Suprapubic skin (tissue), 4 donors: ENCODE measurements at regions not wholly inside any gene's neighbourhood (a gene's known extent, or its start where the extent isn't known, plus 50 kb on each side); places are given as distances from the start of the nearest gene placed in this dataset.
"Not testable (repeated sequence)": the region's sequence is repeated elsewhere in the genome, so short reads cannot be mapped to it uniquely, and the experiment has no call there.

ENCODE experiments used
- DNase-seq, 2 donors: peaks; one replicate each; pipeline ENCODE4 v3.0.0-alpha.2; 2019; ENCODE audit warnings: low spot score in 2 of 2
- H3K27ac ChIP-seq: fragments of 200-600 bp; sonication (generic); one replicate; pipeline ENCODE4 v1.5.1; 2019
- H3K27me3 ChIP-seq: fragments of 200-600 bp; sonication (generic); one replicate; pipeline ENCODE4 v1.5.1; 2019
- H3K36me3 ChIP-seq: fragments of 200-600 bp; sonication (generic); one replicate; pipeline ENCODE4 v1.5.1; 2019
- H3K4me1 ChIP-seq: fragments of 200-600 bp; sonication (generic); one replicate; pipeline ENCODE4 v1.5.1; 2019
- H3K4me3 ChIP-seq: fragments of 200-600 bp; sonication (generic); one replicate; pipeline ENCODE4 v1.5.1; 2019; ENCODE audit warnings: mild to moderate bottlenecking
- H3K9me3 ChIP-seq: fragments of 200-600 bp; sonication (generic); one replicate; pipeline ENCODE4 v1.5.1; 2019
- EP300 ChIP-seq: sonication (generic); formaldehyde crosslinking; IDR thresholded peaks from one replicate; pipeline ENCODE4 v1.6.1; 2017; ENCODE audit warnings: antibody characterized with exemption
- POLR2A ChIP-seq, 2 donors: fragments of 450-650 bp; IDR thresholded peaks; one replicate each; pipeline ENCODE4 v1.6.1; 2017; ENCODE audit warnings: antibody characterized with exemption in 2 of 2, mild to moderate bottlenecking in 2 of 2, moderate library complexity in 2 of 2
- POLR2AphosphoS5 ChIP-seq, 3 donors: sonication (generic); formaldehyde crosslinking; IDR thresholded peaks; one replicate each; pipeline ENCODE4 v1.6.1; 2017; ENCODE audit warnings: antibody characterized with exemption in 3 of 3
- WGBS: methylation state at CpG from one replicate; pipeline ENCODE4 v1.1.5; 2018; 5-methylcytosine and 5-hydroxymethylcytosine counted together
- TF ChIP-seq, protein P1 (sequence below), 2 donors: fragments of 200-600 bp in 1 of 2; fragments of 450-650 bp in 1 of 2; sonication (generic) in 1 of 2; IDR thresholded peaks; one replicate each; pipeline ENCODE4 v1.5.1; 2016 to 2019; ENCODE audit warnings: antibody characterized with exemption in 2 of 2, mild to moderate bottlenecking in 1 of 2, moderate library complexity in 1 of 2

DNA sequence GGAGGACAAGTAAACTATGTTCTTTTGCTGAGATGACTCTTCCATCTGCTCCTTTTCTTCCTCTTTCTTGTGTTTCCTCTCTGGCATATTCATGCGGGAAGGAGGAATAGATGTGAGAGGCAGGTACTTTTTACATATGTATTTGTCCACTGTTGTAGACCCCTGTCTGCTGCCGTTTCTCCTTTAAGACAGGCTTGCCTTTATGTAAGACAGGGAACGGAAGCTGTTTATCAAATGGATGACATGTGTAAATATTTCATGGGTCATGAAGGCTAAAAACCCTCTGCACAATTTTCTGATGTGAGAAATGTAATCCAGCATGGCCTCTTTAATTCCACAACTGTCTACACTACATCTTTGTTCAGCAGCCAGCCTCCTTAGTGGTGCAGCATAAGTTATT, 1525.5 kb upstream of the NUDT12 start:
- Histone ChIP-seq H3K9me3 (peaks cover 2% of the 10 kb centered on the region), H3K4me3 (no peak overlapping the region), H3K36me3 (no peaks in the 10 kb centered on the region), H3K27me3 (no peaks in the 10 kb centered on the region), H3K4me1 (no peaks in the 10 kb centered on the region), H3K27ac (no peak overlapping the region)
- no peak for TF ChIP-seq POLR2AphosphoS5 (IDR thresholded peaks at IDR 0.05)
- TF ChIP-seq EP300 = no peak
- TF ChIP-seq, protein P1, sequence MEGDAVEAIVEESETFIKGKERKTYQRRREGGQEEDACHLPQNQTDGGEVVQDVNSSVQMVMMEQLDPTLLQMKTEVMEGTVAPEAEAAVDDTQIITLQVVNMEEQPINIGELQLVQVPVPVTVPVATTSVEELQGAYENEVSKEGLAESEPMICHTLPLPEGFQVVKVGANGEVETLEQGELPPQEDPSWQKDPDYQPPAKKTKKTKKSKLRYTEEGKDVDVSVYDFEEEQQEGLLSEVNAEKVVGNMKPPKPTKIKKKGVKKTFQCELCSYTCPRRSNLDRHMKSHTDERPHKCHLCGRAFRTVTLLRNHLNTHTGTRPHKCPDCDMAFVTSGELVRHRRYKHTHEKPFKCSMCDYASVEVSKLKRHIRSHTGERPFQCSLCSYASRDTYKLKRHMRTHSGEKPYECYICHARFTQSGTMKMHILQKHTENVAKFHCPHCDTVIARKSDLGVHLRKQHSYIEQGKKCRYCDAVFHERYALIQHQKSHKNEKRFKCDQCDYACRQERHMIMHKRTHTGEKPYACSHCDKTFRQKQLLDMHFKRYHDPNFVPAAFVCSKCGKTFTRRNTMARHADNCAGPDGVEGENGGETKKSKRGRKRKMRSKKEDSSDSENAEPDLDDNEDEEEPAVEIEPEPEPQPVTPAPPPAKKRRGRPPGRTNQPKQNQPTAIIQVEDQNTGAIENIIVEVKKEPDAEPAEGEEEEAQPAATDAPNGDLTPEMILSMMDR (IDR thresholded peaks at IDR 0.05) = no peak
- no peak for TF ChIP-seq POLR2A (IDR thresholded peaks at IDR 0.05)
- DNase-seq = no peak
- 64% methylated on average over 3 of the region's 3 CpGs for WGBS

DNA sequence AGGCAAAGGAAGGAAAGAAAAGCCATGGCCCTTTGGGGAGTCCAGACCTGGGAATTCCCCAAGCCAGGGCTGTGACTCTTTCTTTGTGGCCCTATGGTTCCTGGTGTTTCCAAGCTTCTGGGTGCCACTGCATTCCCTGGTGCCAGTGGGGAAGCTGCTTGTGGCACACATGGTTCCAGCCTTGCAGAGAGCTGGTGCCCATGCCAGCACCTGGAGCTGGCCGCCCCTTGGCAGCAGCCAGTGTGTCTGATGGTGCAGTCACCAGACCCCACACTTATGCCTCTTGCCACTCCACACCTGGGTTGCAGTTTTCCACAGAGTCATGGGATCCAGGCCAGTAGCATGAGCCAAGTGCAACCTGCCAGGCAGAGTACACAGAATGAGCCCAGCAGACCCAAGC, 1495.3 kb upstream of the NUDT12 start:
- WGBS = no CpG with 5 or more reads among the region's 1 CpG
- peaks cover 4% of the 10 kb centered on the region for H3K9me3 ChIP-seq
- no peaks in the 10 kb centered on the region for H3K27me3 ChIP-seq
- H3K36me3 ChIP-seq = no peaks in the 10 kb centered on the region
- no peak for DNase-seq
- no peak overlapping the region for H3K4me3 ChIP-seq
- TF ChIP-seq POLR2AphosphoS5 (IDR thresholded peaks at IDR 0.05) (no peak), POLR2A (IDR thresholded peaks at IDR 0.05) (no peak), EP300 (no peak)
- TF ChIP-seq, protein P1 (IDR thresholded peaks at IDR 0.05) = no peak
- no peak overlapping the region for H3K27ac ChIP-seq
- H3K4me1 ChIP-seq = no peaks in the 10 kb centered on the region

DNA sequence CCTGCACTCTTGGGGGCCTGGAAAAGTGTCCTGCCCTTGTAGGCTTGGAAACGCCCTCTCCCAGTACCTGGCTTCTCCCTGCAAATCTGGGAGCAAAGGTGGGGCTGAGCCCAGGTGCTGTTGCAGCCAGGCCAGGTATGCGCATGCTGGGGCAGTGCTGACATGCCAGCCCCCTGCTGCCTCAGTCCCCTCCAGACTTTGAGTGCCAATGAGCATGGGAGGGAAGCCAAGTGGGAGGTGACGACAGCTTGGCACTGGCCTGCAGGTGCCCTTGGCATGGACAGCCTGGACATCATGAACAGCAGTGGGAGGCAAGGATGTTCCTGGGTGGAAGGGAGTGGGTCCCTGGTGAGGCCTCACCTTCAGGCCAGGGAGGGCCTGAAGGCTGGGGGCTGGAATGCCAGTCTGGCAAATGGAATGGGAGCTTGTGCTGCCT, 1494.4 kb upstream of the NUDT12 start:
- Histone ChIP-seq H3K36me3 (no peaks in the 10 kb centered on the region), H3K27ac (no peak overlapping the region), H3K4me1 (no peaks in the 10 kb centered on the region), H3K27me3 (no peaks in the 10 kb centered on the region), H3K4me3 (no peak overlapping the region), H3K9me3 (peaks cover 4% of the 10 kb centered on the region)
- no peak for TF ChIP-seq EP300
- WGBS = no CpG with 5 or more reads among the region's 3 CpGs
- no peak for DNase-seq

DNA sequence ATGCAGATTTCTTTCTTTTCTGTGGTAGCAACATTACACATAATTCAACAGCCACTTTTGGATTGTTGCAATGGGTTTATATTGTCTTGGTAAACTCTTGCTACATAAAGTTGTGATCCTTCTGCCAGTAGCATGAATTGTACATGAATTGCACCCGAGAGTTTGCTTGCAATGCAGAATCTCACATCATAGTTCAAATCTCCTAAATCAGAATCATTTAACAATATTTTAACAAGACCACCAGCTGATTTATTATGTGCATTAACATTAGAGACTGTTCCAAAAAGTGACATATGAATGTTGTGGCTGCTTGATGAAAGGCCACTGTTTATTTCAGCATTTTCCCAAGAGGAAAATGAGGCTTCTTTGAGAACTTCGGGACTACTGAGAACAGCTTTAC, 1491.8 kb upstream of the NUDT12 start:
- Histone ChIP-seq H3K27ac (no peak overlapping the region), H3K27me3 (no peaks in the 10 kb centered on the region), H3K9me3 (peaks cover 4% of the 10 kb centered on the region), H3K36me3 (no peaks in the 10 kb centered on the region), H3K4me1 (no peaks in the 10 kb centered on the region), H3K4me3 (no peak overlapping the region)
- WGBS = 51% methylated on average over 2 of the region's 2 CpGs
- TF ChIP-seq, protein P1 (IDR thresholded peaks at IDR 0.05) = no peak
- TF ChIP-seq POLR2A (IDR thresholded peaks at IDR 0.05) (no peak), POLR2AphosphoS5 (IDR thresholded peaks at IDR 0.05) (no peak), EP300 (no peak)
- no peak for DNase-seq

DNA sequence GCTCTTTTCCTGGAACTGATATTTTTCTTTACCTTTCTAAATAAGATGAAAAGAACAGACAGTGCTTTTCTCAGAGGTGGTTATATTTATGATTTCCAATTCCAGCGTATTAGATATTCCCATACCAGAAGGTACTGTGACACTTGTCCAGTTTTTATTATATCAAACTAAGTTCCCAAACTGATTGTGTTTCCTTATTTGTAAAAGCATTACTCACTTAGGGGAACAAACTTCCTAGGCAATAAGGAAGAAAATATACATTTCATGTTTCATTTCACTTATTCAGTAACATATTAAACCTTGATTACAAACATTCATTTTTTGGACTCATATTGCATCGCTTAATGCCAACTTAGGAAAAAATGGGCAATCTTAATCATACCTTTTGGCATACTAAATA, 1480.0 kb upstream of the NUDT12 start:
- H3K4me1 ChIP-seq = no peaks in the 10 kb centered on the region

DNA sequence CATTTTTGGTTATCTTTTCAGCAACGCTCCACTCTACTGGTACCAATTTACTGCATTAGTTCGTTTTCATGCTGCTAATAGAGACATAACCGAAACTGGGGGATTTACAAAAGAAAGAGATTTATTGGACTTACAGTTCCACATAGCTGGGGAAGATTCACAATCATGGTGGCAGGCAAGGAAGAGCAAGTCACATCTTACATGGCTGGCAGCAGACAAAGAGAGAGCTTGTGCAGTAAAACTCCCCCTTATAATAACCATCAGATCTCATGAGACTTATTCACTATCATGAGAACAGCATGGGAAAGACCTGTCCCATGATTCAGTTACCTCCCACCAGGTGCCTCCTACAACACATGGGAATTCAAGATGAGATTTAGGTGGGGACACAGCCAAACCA, 1474.2 kb upstream of the NUDT12 start:
- H3K27ac ChIP-seq, H3K27me3 ChIP-seq, DNase-seq, H3K36me3 ChIP-seq, H3K9me3 ChIP-seq, H3K4me3 ChIP-seq, H3K4me1 ChIP-seq: not testable (repeated sequence)
- 80% methylated on average over 3 of the region's 3 CpGs for WGBS

More for the DNA sequence above, 1480.0 kb upstream of the NUDT12 start:
- 90% methylated on average over 2 of the region's 2 CpGs for WGBS
- H3K9me3 ChIP-seq = no peaks in the 10 kb centered on the region
- H3K4me3 ChIP-seq = no peak overlapping the region
- H3K27ac ChIP-seq = no peak overlapping the region
- no peaks in the 10 kb centered on the region for H3K27me3 ChIP-seq
- DNase-seq = no peak
- H3K36me3 ChIP-seq = no peaks in the 10 kb centered on the region
- TF ChIP-seq POLR2A (IDR thresholded peaks at IDR 0.05) (no peak), POLR2AphosphoS5 (IDR thresholded peaks at IDR 0.05) (no peak), EP300 (no peak)
- TF ChIP-seq, protein P1 (IDR thresholded peaks at IDR 0.05) = no peak
